IPS-NIHi7 (cell line): ENCODE measurements at regions not wholly inside any gene's neighbourhood (a gene's known extent, or its start where the extent isn't known, plus 50 kb on each side); places are given as distances from the start of the nearest gene placed in this dataset.
"Not testable (repeated sequence)": the region's sequence is repeated elsewhere in the genome, so short reads cannot be mapped to it uniquely, and the experiment has no call there.

Experiments
- DNase-seq: peaks from one replicate; pipeline ENCODE4 v3.0.0; 2012; ENCODE audit warnings: mixed read lengths; ENCODE audit errors: extremely low spot score

DNA sequence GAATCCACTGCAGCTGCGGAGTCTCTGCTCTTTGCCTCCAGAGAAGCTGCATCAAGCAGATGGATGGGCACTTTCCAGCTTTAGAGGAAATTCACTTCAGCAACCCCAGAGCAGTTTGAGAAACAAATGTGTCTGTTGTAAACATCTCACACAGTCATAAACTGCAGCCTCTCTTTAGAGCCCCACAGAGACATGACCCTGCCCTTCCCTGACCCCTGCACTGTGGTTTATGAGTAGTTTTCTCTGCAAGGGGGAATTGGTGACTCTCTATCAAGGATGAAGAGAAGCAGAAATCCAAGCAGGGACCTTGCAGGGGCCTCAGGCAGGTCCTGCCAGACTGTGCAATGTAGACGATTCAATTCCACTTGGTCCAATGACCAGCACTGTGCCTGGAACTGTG is 160.2 kb downstream of the SH2D4B start:
- DNase-seq: no peak

- DNase-seq: peak; percentile 92
These were observed 161.9 kb downstream of the SH2D4B start for GRCh38 chr10:80699602-80700039.

- DNase-seq: no peak
These were observed 162.6 kb downstream of the SH2D4B start for GRCh38 chr10:80700252-80700651.

GRCh38 chr10:80700760-80701444 is 163.2 kb downstream of the SH2D4B start:
- no peak for DNase-seq

DNA sequence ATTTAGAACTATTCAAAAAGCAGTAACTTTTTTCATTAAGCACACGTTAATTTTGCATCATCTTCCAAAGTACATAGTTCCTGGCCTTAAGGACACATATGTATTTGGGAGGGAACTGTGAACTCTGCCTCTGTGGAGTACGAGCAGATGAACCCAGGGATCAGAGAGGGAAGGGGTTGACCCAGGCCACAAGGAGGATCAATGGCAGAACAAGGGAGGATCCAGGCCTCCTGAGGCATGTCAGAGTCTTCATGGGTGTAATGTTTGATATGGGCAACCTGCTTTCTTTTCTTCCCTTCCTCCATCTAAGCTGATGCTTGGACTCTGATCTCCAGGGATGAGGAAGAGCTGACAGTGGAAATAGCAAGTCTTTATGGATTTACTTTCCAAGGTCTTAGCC is 164.0 kb downstream of the SH2D4B start:
- DNase-seq: no peak

GRCh38 chr10:80702143-80702542 is 164.4 kb downstream of the SH2D4B start:
- DNase-seq: no peak

DNA sequence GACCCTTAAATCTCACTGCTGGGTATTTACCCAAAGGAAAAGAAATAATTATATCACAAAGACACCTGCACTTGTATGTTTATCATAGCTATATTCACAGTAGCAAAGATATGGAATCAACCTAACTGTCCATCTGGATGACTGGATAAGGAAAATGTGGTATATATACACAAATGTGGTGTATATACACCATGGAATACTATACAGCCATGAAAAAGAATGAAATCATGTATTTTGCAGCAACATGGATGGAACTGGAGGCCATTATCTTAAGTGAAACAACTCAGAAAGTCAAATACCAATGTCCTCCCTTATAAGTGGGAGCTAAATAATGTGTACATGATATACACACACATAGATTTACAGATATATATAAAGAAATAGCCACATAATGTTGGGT is 168.2 kb downstream of the SH2D4B start:
- no peak for DNase-seq

GRCh38 chr10:80708185-80708584 is 170.5 kb downstream of the SH2D4B start:
- no peak for DNase-seq

DNA sequence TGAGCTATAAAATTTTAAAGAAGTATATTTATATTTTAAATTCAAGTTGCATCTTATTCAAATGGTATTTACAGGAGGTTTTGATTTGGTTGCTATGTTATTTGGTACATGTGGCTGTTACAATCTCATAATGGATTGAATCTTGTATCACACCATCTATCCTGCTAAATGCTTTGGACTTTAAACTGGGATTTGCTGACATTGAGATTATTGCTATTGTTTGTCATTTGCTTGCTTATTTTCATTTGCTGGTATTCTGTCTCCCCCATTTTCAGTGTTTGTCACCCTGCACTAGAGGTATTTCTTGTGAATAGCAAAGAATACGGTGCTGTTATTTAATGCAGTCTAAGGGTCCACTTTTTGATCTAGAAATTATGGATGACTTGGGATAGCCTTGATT is 171.1 kb downstream of the SH2D4B start:
- no peak for DNase-seq

DNA sequence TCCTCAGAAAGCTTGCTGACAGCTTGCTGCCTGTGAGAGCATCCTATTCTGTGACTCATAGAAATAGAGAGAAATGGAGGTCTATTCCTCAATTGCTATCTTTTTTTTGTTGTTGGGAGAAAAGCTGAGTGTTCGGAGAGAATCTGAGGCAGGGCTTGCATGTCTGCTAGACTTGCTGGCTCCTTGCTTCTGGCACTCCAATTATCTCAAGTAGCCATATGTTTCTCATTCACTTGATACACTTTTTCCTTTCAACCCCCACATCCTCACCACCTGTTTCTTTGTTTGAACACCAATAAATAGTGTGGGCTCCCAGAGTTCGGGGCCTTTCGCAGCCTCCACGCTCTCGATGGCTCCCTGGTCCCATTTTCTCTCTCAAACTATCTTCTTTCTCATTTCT is 172.2 kb downstream of the SH2D4B start:
- DNase-seq: no peak

DNA sequence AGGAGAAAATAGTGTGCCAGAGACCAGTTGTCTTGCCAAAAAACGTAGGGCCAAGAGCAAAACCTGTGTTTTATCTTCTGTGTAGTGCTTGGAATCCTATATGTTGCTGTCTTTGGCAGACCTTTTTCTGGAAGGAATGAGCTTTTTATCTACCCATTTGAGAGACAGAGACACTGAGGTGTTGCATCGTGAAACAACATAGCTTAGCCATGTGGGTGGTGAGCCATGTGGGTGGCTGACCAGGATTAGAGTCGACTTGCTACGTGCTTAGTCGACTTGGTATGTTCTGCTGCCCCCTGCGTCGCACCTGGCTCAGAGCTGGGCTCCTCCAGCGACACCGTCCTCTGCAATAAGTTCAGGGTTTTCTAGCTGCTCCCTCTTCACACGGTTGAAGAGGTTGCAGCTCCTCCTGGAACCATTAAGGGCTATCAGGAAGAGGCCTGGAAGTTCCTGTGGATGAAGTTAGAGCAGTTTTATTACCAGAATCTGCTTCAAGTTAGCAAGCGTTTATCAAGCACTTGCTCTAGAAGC is 175.8 kb downstream of the SH2D4B start:
- no peak for DNase-seq

GRCh38 chr10:80714566-80714965 is 176.9 kb downstream of the SH2D4B start:
- no peak for DNase-seq

DNA sequence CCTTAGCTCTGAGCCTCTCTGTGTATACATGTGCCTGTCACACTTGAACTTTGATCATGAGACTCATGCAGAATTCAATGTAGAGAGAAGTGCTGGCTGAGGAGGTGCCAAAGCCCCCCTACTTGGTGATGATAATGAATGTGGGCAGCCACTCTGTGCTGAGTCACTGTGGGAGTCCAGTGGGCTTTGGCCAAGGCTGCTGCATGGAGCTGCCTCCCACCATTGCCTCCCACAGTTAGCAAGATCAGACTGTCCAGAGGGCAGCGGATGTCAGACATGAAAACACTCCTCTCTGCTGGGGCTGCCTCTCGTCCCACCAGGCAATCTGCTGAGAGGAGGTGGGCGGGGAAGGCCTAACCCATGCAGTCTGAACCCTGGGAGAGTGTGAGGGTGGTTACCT is 180.3 kb downstream of the SH2D4B start:
- no peak for DNase-seq

- DNase-seq: no peak
These were observed 182.2 kb downstream of the SH2D4B start for GRCh38 chr10:80719935-80720334.

- no peak for DNase-seq
These were observed 182.8 kb downstream of the SH2D4B start for GRCh38 chr10:80720549-80720948.

GRCh38 chr10:80728354-80728753 is 190.7 kb downstream of the SH2D4B start:
- not testable (repeated sequence) for DNase-seq

DNA sequence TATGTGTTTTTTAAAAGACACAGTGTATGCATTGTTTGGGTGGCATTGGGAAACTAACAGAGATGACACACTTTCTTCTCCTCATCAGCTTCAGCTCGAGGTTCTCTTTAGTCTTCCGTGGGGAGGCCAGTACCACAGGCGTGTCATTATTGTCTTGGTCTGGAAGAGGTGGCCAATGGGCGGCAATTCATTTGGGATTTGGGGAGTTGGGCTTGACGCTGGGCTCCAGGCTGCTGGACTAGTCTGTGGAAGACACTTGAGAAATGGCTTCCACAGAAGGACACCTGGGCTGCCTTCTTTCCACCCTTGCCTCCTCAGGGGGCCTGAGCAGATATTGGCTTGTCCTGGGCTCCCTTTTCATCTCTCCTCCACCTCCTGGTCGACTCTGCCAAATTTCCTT is 192.2 kb downstream of the SH2D4B start:
- DNase-seq: no peak

DNA sequence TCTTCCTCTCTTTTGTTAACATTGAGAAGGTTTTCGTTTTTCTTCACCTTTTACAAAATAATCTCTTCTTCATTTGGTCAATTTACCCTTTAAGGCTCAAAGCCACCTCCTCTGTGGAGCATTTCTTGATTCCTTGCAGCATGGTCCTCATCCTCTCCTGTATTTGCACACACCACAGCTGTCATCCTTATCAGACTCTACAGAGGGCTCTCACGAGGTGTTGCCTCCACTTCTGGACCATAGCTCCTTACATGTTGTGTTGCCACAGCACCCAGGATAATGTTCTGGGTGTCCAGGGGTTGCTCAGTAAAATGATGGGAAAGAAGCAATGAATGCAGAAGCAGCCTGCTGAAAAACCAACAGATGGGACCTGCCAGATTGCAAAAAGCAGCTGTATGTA is 192.8 kb downstream of the SH2D4B start:
- DNase-seq: no peak

- DNase-seq: no peak
These were observed 196.9 kb downstream of the SH2D4B start for GRCh38 chr10:80734589-80734988.

DNA sequence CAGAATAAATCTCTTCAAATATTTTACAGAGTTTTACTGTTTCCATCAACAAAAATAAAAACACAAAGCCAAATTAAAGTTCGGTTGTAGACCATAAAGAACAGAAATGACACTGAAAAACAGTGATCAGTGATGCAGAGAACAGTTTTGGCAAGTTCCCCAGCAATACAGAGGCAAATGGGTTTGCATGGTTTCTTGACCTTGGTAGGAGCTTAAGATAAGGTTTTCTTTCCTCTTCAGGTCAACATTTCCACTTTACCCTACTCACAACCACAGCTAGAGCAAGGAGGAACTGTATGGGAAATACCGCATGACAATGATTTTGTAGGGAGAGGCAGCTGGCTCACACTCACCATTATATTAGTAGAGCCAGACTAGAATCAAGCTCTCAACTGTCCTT is 199.5 kb downstream of the SH2D4B start:
- no peak for DNase-seq

- DNase-seq: no peak
These were observed 201.6 kb downstream of the SH2D4B start for GRCh38 chr10:80739328-80739727.

DNA sequence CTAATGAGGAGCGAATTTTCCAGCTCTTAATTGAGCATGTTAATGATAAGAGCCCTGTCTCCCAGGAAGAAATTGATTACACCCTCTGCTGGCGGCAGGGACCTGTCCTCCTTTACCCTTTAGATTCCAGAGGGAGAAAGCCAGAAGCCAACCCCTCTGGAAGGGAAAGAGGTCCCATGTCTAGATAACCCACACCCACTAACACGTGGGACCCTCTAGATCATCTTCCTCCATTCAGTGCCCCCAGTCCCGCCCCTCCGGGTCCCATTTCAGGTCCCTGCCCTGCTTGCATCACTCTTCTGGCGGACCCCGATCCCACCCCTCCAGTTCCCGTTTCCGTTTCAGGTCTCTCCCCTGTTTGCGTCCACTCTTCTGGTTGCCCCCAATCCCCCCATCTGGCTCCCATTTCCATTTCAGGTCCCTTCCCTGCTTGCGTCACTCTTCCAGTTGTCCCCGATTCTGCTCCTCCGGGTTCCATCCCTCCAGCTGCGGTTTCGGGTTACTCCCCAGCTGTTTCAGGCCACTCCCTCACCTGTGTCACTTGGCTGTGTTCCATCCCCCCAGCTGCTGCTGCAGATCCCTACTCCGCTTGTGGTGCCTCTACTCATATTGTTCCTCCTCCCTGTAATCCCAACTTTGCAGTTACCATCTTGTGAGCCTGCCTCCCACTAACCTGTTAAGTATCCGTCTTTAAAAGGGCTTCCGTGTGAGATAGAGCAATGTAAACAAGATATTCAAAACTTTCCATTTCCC is 202.4 kb downstream of the SH2D4B start:
- DNase-seq: peak; percentile 39

DNA sequence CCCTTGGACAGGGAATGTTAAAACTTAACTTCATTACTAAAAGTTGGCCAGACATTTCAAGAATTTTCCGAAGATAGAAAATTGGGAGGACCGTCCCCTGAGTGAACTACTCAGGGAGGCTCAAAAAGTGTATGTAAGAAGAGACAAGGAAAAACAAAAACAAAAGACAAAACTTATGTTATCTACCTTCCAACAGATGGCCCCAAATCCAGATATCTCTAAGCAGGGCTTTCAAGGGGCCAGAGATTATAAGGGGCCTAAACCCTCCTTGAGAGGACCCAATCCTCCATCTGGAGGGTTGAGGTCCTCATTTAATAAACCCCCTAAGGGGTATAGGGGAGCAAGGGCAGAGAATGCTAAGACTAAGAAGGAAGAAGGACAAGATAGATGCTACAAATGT is 203.6 kb downstream of the SH2D4B start:
- no peak for DNase-seq
